EH (cell line): ENCODE measurements at regions not wholly inside any gene's neighbourhood (a gene's known extent, or its start where the extent isn't known, plus 50 kb on each side); places are given as distances from the start of the nearest gene placed in this dataset.
"Not testable (repeated sequence)": the region's sequence is repeated elsewhere in the genome, so short reads cannot be mapped to it uniquely, and the experiment has no call there.

Source experiments
- DNase-seq: peaks from one replicate; pipeline ENCODE4 v3.0.0-alpha.2; 2015; ENCODE audit warnings: low read depth

- DNase-seq: no peak
These were observed 559.1 kb downstream of the CETN3 start for GRCh38 chr5:89850513-89850865.

DNA sequence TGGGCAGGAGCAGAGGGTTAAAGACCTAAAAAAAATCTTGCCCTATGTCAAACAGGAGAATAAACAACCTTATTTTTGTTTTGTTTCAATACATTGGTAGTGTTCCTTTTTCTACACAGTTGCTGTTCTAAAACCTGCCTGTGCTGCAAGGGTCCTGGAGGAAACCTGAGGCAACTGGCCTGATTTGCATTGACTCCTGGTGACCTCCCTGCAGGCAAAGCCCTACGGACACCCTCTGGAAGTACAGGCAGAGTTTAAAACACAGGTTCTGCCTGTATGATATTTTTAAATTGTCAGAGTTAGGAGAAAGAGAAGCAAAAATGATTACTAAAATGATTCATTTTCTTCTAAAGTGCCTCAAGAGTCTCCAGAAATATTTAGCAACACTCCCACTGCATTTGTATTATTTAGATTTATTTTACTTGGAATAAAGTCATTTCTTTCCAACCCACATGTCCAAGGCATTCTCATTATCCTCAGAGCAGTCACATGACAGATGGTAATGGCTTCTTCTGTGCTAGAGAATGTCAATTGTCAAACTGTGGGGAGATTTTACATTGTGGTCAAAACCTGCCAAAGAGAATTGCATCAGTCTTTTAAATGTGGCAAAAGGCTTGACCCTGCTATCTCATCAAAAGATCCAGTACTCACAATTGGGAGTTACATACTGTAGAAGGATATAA lies 559.6 kb downstream of the CETN3 start:
- DNase-seq: no peak

- DNase-seq: no peak
These were observed 561.8 kb downstream of the CETN3 start for GRCh38 chr5:89847743-89848142.

GRCh38 chr5:89844548-89844947 lies 565.0 kb downstream of the CETN3 start:
- DNase-seq: no peak

- no peak for DNase-seq
These were observed 567.0 kb downstream of the CETN3 start for GRCh38 chr5:89842531-89842930.

GRCh38 chr5:89840906-89841305 lies 568.6 kb downstream of the CETN3 start:
- DNase-seq: no peak

- DNase-seq: no peak
These were observed 578.9 kb downstream of the CETN3 start for GRCh38 chr5:89830691-89831090.

- DNase-seq: no peak
These were observed 581.6 kb downstream of the CETN3 start for GRCh38 chr5:89827960-89828359.

- DNase-seq: no peak
These were observed 582.2 kb downstream of the CETN3 start for GRCh38 chr5:89827359-89827758.

DNA sequence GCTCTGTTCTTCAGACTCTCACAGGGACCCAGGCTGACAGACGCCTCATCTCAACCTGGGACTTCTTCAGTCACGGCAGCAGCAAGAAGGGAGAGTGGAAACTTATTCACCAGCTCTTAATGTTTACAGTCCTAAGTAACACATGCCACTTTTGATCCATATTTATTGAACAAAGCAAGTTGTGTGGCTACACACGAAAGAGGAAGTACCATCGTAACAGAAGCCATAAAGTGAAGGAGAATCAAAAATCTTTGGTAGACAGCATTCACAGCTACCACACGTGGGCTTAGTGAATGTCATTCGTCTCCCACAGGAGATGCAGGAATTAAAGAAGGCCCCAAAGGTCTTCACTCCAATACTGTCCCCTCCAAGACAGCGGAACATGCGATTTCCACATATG lies 582.6 kb downstream of the CETN3 start:
- no peak for DNase-seq

- no peak for DNase-seq
These were observed 586.5 kb downstream of the CETN3 start for GRCh38 chr5:89823046-89823445.

DNA sequence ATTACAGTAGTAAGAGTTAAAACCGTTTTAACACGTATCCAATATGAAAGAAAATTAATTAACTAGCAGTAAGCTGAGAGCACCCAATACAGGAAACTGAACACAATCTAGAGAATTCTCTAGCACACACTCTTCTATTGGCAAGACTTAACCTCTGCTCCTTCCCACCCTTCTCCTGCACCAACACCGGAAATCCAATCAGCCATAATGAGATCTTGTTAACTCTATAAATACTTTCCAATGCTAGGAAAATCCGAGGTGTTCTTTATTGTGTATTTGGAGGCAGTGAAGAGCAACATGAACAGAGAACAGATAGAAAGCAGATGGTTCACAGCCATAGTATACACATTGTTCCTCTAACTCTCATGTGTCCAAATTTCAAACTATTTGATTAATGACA lies 591.7 kb downstream of the CETN3 start:
- no peak for DNase-seq

- DNase-seq: no peak
These were observed 593.5 kb downstream of the CETN3 start for GRCh38 chr5:89816038-89816437.

DNA sequence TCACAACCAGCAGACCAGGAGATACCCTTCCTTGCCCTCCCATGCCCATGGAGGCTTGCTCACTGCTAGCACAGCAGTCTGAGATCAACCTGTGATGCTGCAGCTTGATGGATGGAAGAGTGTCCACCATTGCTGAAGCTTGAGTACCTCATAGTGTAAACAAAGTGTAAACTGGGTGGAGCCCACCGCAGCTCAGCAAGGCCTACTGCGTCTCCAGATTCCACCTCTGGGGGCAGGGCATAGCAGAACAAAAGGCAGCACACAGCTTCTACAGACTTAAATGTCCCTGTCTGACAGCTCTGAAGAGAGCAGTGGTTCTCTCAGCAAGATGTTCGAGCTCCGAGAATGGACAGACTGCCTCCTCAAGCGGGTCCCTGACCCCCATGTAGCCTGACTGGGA lies 608.8 kb downstream of the CETN3 start:
- not testable (repeated sequence) for DNase-seq

- DNase-seq: not testable (repeated sequence)
These were observed 615.1 kb downstream of the CETN3 start for GRCh38 chr5:89794504-89794903.

GRCh38 chr5:89779734-89780133 lies 629.8 kb downstream of the CETN3 start:
- not testable (repeated sequence) for DNase-seq

DNA sequence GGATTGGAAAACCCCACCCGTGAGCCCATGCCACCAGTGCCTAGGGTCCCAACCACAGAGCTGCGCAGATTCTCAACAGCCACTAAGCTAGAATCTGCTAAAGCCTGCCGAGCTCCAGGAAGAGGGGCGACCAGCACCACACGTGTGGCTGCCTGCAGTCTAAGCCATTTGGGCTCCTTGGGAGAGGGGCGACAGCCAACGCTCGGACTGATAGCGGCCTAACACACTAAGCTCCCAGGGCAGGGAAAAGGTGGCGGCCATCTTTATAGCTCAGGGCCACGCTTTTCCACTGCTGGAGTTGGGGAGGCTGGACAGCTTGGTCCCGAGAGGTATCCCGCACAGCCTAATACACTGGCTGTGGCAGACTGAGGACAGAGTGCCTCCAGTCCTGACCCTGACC lies 631.8 kb downstream of the CETN3 start:
- DNase-seq: no peak

- DNase-seq: no peak
These were observed 639.6 kb downstream of the CETN3 start for GRCh38 chr5:89769975-89770374.

DNA sequence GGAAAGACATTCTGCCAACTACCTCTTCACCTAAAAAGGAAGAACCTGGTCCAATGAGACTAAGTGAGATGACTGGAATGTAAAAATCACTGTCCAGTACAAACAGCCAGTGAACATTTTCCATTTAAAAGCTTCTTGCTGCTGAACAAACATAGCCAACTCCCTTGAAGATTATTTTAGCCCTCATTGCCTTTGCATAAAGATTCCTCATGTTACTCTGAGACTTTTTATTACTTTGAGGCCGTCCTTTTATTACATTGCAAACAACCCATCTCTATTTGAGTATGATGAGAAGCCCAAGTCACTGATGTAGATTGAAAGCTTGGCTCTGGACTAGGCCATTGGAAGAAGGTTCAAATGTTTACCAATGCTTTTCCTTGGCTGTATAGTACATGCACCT lies 649.8 kb downstream of the CETN3 start:
- DNase-seq: no peak

GRCh38 chr5:89758146-89758545 lies 651.4 kb downstream of the CETN3 start:
- DNase-seq: no peak

- no peak for DNase-seq
These were observed 652.6 kb downstream of the CETN3 start for GRCh38 chr5:89756955-89757354.

DNA sequence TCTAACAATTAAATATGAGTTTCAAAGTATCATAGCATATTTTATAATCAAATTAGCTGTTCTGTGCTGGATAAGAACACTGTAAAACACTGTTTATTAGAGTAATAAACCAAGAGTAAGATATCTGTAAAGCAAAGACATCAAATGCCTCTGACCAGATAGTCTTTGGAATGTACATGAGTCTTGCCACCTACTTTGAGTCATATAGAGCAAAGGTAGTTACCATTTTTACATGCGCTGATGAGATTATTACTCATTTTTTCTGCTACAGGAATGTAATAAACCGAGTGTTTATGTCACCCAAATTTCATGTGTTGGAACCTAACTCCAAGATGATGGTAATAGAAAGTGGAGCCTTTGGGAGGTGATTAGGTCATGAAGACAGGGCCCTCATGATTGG lies 654.5 kb downstream of the CETN3 start:
- DNase-seq: no peak

GRCh38 chr5:89735082-89735481 lies 674.5 kb downstream of the CETN3 start:
- no peak for DNase-seq

GRCh38 chr5:89733772-89734171 lies 675.8 kb downstream of the CETN3 start:
- no peak for DNase-seq
